ENCODE measurements at regions not wholly inside any gene's neighbourhood (a gene's known extent, or its start where the extent isn't known, plus 50 kb on each side); places are given as distances from the start of the nearest gene placed in this dataset.

- no peak for TF ChIP-seq CTCF (conservative IDR thresholded peaks at IDR 0.05; ENCODE audit: low read length)
- no peak for TF ChIP-seq EZH2phosphoT487 (IDR thresholded peaks at IDR 0.05; ENCODE audit: borderline replicate concordance, low read depth, low read length)
Observed at GRCh38 chr1:200272481-200273068, 137.3 kb downstream of the ZNF281 start.
